ENCODE measurements at regions not wholly inside any gene's neighbourhood (a gene's known extent, or its start where the extent isn't known, plus 50 kb on each side); places are given as distances from the start of the nearest gene placed in this dataset.
"Not testable (repeated sequence)": the region's sequence is repeated elsewhere in the genome, so short reads cannot be mapped to it uniquely, and the experiment has no call there.

GRCh38 chr16:60989592-60989991 is 1046.6 kb downstream of the CDH8 start:
- 59 to 63% (median 62%) methylated on average over 5 of the region's 5 CpGs for WGBS, 3 donors
- TF ChIP-seq, protein P1, sequence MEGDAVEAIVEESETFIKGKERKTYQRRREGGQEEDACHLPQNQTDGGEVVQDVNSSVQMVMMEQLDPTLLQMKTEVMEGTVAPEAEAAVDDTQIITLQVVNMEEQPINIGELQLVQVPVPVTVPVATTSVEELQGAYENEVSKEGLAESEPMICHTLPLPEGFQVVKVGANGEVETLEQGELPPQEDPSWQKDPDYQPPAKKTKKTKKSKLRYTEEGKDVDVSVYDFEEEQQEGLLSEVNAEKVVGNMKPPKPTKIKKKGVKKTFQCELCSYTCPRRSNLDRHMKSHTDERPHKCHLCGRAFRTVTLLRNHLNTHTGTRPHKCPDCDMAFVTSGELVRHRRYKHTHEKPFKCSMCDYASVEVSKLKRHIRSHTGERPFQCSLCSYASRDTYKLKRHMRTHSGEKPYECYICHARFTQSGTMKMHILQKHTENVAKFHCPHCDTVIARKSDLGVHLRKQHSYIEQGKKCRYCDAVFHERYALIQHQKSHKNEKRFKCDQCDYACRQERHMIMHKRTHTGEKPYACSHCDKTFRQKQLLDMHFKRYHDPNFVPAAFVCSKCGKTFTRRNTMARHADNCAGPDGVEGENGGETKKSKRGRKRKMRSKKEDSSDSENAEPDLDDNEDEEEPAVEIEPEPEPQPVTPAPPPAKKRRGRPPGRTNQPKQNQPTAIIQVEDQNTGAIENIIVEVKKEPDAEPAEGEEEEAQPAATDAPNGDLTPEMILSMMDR (IDR thresholded peaks at IDR 0.05): no peak
- no peak for TF ChIP-seq POLR2A (IDR thresholded peaks at IDR 0.05)
- TF ChIP-seq EP300 (IDR thresholded peaks at IDR 0.05): no peak
- Histone ChIP-seq H3K9me3 (no peaks in the 10 kb centered on the region), H3K36me3 (no peaks in the 10 kb centered on the region), H3K27ac (no peak overlapping the region), H3K4me1 (ENCODE audit: insufficient read depth) (no peaks in the 10 kb centered on the region), H3K4me3 (no peak overlapping the region), H3K27me3 (no peaks in the 10 kb centered on the region)
- no peak for DNase-seq
- intact Hi-C loops (cut with DNase I): no loop called here

- Histone ChIP-seq H3K36me3 (no peaks in the 10 kb centered on the region), H3K4me1 (ENCODE audit: insufficient read depth) (no peaks in the 10 kb centered on the region), H3K4me3 (no peak overlapping the region), H3K27ac (no peak overlapping the region), H3K27me3 (no peaks in the 10 kb centered on the region), H3K9me3 (no peaks in the 10 kb centered on the region)
- TF ChIP-seq POLR2A (IDR thresholded peaks at IDR 0.05) (no peak), EP300 (IDR thresholded peaks at IDR 0.05) (no peak)
- TF ChIP-seq, protein P1 (IDR thresholded peaks at IDR 0.05): no peak
- intact Hi-C loops (cut with DNase I): no loop called here
- DNase-seq: no peak
- 68 to 69% (median 69%) methylated on average over 2 of the region's 2 CpGs for WGBS, 3 donors
Measured at GRCh38 chr16:60979119-60979518, 1057.1 kb downstream of the CDH8 start.

- Histone ChIP-seq H3K27ac (no peak overlapping the region), H3K4me1 (ENCODE audit: insufficient read depth) (no peaks in the 10 kb centered on the region), H3K27me3 (no peaks in the 10 kb centered on the region), H3K36me3 (no peaks in the 10 kb centered on the region), H3K9me3 (no peaks in the 10 kb centered on the region), H3K4me3 (no peak overlapping the region)
- WGBS, 3 donors: 54 to 63% (median 56%) methylated on average over 5 of the region's 5 CpGs
- no peak for DNase-seq
- TF ChIP-seq, protein P1 (IDR thresholded peaks at IDR 0.05): no peak
- TF ChIP-seq EP300 (IDR thresholded peaks at IDR 0.05) (no peak), POLR2A (IDR thresholded peaks at IDR 0.05) (no peak)
- intact Hi-C loops (cut with DNase I): no loop called here
Measured at GRCh38 chr16:60949800-60950199, 1086.4 kb downstream of the CDH8 start.

GRCh38 chr16:60945225-60945624 is 1091.0 kb downstream of the CDH8 start:
- DNase-seq: no peak
- Histone ChIP-seq H3K36me3 (no peaks in the 10 kb centered on the region), H3K27ac (no peak overlapping the region), H3K4me1 (ENCODE audit: insufficient read depth) (no peaks in the 10 kb centered on the region), H3K27me3 (no peaks in the 10 kb centered on the region), H3K9me3 (no peaks in the 10 kb centered on the region), H3K4me3 (no peak overlapping the region)
- WGBS, 3 donors: 0 to 5% (median 3%) methylated on average over 2 of the region's 2 CpGs
- intact Hi-C loops (cut with DNase I): no loop called here
- TF ChIP-seq EP300 (IDR thresholded peaks at IDR 0.05): no peak
- TF ChIP-seq, protein P1 (IDR thresholded peaks at IDR 0.05): no peak
- no peak for TF ChIP-seq POLR2A (IDR thresholded peaks at IDR 0.05)

GRCh38 chr16:60936189-60936588 is 1100.0 kb downstream of the CDH8 start:
- DNase-seq; H3K4me3 ChIP-seq; H3K27ac ChIP-seq; H3K9me3 ChIP-seq; H3K27me3 ChIP-seq; intact Hi-C loops (cut with DNase I); H3K36me3 ChIP-seq; H3K4me1 ChIP-seq (ENCODE audit: insufficient read depth): not testable (repeated sequence)
- 89 to 94% (median 93%) methylated on average over 10 of the region's 10 CpGs for WGBS, 3 donors

Data from ovary (tissue), 7 donors.